ENCODE measurements at regions not wholly inside any gene's neighbourhood (a gene's known extent, or its start where the extent isn't known, plus 50 kb on each side); places are given as distances from the start of the nearest gene placed in this dataset.

DNA sequence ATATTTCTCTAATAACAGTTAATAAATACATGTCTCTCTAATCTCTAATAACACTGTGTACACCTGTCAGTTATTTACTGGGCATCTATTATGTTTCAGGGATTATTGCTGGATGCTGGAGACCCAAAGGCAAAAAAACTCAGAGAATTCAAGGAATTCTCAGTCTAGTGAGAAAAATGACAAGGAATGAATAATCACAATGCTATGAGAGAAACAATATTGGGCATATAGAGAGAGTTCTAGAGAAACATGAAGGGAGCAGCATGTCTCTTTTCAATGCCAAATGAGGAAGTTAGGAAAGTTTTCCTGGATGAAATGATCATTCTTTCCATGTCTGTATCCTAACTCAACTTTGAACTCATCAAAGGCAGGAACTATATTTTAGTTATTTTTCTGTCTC, 82.8 kb downstream of the TNFSF18 start:
- H3K27ac ChIP-seq, result no peak overlapping the region

DNA sequence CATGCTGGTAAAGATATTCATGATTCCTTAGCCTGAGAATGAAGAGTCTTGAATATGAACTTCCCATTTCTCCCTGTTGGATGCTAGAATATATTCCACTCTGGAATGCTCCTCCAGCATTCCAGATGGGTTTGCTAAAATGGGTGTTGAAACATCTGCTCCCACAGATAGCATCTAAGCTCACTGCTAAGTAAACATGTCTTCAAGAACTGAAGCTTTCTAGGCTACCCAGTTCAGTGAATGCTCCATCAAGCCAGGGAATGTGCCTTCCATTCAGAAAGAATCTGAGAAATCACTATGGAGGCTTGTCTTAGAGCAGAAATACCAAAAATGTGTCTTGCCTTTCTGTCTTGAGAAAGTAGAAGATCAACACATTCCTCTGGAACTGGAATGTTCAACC, 81.1 kb downstream of the TNFSF18 start:
- CTCF ChIA-PET, result no interaction called here
- Histone ChIP-seq H3K4me2 (no peak overlapping the region), H2AFZ (no peak overlapping the region), H3F3A (ENCODE audit: insufficient read depth, low read depth) (peaks cover 12% of the 10 kb centered on the region; the same call in 1 of the 2 replicates), H3K27me3 (ENCODE audit: insufficient read depth, low read depth) (no peaks in the 10 kb centered on the region), H3K27ac (no peak overlapping the region), H3K9me3 (ENCODE audit: insufficient read depth, low read depth) (no peaks in the 10 kb centered on the region), H3K4me3 (no peak overlapping the region), H4K20me1 (ENCODE audit: insufficient read depth) (no peaks in the 10 kb centered on the region), H3K4me1 (replicated peaks; ENCODE audit: insufficient read depth) (peaks cover 15% of the 10 kb centered on the region; the same call in 1 of the 2 replicates), H3K9me2 (ENCODE audit: insufficient read depth) (no peaks in the 10 kb centered on the region), H3K79me2 (ENCODE audit: low read depth) (no peaks in the 10 kb centered on the region), H3K36me3 (ENCODE audit: low read depth) (no peaks in the 10 kb centered on the region)
- POLR2A ChIA-PET (ENCODE audit: unreplicated experiment), result interaction anchor here (0.6 kb wide), 2 partner anchors 64 to 1202 kb away, joined by 4 to 5 read pairs; no protein-coding TSS in a partner anchor
- BruUV-seq (replicated peaks), result no TSS peak
- TF ChIP-seq, protein P1, sequence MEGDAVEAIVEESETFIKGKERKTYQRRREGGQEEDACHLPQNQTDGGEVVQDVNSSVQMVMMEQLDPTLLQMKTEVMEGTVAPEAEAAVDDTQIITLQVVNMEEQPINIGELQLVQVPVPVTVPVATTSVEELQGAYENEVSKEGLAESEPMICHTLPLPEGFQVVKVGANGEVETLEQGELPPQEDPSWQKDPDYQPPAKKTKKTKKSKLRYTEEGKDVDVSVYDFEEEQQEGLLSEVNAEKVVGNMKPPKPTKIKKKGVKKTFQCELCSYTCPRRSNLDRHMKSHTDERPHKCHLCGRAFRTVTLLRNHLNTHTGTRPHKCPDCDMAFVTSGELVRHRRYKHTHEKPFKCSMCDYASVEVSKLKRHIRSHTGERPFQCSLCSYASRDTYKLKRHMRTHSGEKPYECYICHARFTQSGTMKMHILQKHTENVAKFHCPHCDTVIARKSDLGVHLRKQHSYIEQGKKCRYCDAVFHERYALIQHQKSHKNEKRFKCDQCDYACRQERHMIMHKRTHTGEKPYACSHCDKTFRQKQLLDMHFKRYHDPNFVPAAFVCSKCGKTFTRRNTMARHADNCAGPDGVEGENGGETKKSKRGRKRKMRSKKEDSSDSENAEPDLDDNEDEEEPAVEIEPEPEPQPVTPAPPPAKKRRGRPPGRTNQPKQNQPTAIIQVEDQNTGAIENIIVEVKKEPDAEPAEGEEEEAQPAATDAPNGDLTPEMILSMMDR (conservative IDR thresholded peaks at IDR 0.05), result no peak
- TF ChIP-seq EZH2 (IDR thresholded peaks at IDR 0.05; ENCODE audit: low read depth), result no peak
- intact Hi-C loops (cut with micrococcal nuclease; ENCODE audit: unreplicated experiment), result no loop called here
- peak in 1 of 2 experiments; percentile 42 for DNase-seq

More for the DNA sequence above, 82.8 kb downstream of the TNFSF18 start:
- Histone ChIP-seq H4K20me1 (ENCODE audit: insufficient read depth) (no peaks in the 10 kb centered on the region), H3K4me3 (no peak overlapping the region), H3F3A (ENCODE audit: insufficient read depth, low read depth) (peaks cover 12% of the 10 kb centered on the region; the same call in 1 of the 2 replicates), H3K4me2 (no peak overlapping the region), H3K27me3 (ENCODE audit: insufficient read depth, low read depth) (no peaks in the 10 kb centered on the region), H3K79me2 (ENCODE audit: low read depth) (no peaks in the 10 kb centered on the region), H3K4me1 (replicated peaks; ENCODE audit: insufficient read depth) (peaks cover 15% of the 10 kb centered on the region; the same call in 1 of the 2 replicates), H3K36me3 (ENCODE audit: low read depth) (no peaks in the 10 kb centered on the region), H2AFZ (no peak overlapping the region), H3K9me3 (ENCODE audit: insufficient read depth, low read depth) (no peaks in the 10 kb centered on the region), H3K9me2 (ENCODE audit: insufficient read depth) (no peaks in the 10 kb centered on the region)
- no TSS peak for BruUV-seq (replicated peaks)
- DNase-seq, result no peak
- no peak for TF ChIP-seq EZH2 (IDR thresholded peaks at IDR 0.05; ENCODE audit: low read depth)
- TF ChIP-seq, protein P1 (conservative IDR thresholded peaks at IDR 0.05), result no peak
- POLR2A ChIA-PET (ENCODE audit: unreplicated experiment), result no interaction called here
- intact Hi-C loops (cut with micrococcal nuclease; ENCODE audit: unreplicated experiment), result no loop called here
- CTCF ChIA-PET, result no interaction called here

DNA sequence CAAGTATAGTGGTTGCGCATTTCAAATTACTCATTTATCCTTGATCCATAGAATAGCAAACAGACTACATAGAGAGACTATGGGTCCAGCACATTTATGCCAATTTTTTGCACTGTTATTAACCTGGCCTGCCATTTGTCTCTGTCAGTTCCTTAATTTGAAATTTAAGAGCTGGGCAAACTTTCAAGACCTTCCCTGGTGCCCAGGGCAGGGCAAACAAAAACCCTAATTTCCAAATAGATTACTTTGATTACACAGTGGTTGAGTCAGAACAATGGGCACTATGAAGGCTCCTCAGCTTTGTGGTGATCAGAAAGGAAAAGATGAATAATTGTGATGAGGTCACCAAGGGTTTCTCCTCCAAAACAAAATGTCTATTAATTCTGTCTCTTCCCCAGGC, 80.6 kb downstream of the TNFSF18 start:
- no peak overlapping the region for H3K4me2 ChIP-seq
- H3K9me3 ChIP-seq (ENCODE audit: insufficient read depth, low read depth), result no peaks in the 10 kb centered on the region
- no peak for DNase-seq
- no peak overlapping the region for H3K4me3 ChIP-seq
- H3K4me1 ChIP-seq (replicated peaks; ENCODE audit: insufficient read depth), result peaks cover 15% of the 10 kb centered on the region; the same call in 1 of the 2 replicates
- no peak overlapping the region for H3K27ac ChIP-seq
- H3F3A ChIP-seq (ENCODE audit: insufficient read depth, low read depth), result peaks cover 12% of the 10 kb centered on the region; the same call in 1 of the 2 replicates
- no peak for TF ChIP-seq EZH2 (IDR thresholded peaks at IDR 0.05; ENCODE audit: low read depth)
- TF ChIP-seq, protein P1 (conservative IDR thresholded peaks at IDR 0.05), result no peak
- no peaks in the 10 kb centered on the region for H3K27me3 ChIP-seq (ENCODE audit: insufficient read depth, low read depth)
- no peaks in the 10 kb centered on the region for H4K20me1 ChIP-seq (ENCODE audit: insufficient read depth)
- no peak overlapping the region for H2AFZ ChIP-seq
- H3K9me2 ChIP-seq (ENCODE audit: insufficient read depth), result no peaks in the 10 kb centered on the region
- no peaks in the 10 kb centered on the region for H3K79me2 ChIP-seq (ENCODE audit: low read depth)
- POLR2A ChIA-PET (ENCODE audit: unreplicated experiment), result no interaction called here
- no peaks in the 10 kb centered on the region for H3K36me3 ChIP-seq (ENCODE audit: low read depth)
- intact Hi-C loops (cut with micrococcal nuclease; ENCODE audit: unreplicated experiment), result no loop called here
- CTCF ChIA-PET, result no interaction called here
- BruUV-seq (replicated peaks), result no TSS peak
